Uterus (tissue), 3 donors: ENCODE measurements at regions not wholly inside any gene's neighbourhood (a gene's known extent, or its start where the extent isn't known, plus 50 kb on each side); places are given as distances from the start of the nearest gene placed in this dataset.

ENCODE experiments used
- DNase-seq, 2 donors: peaks; one replicate each; pipeline ENCODE4 v3.0.0-alpha.2; 2019 to 2020
- H3K27ac ChIP-seq, 2 donors: fragments of 200-600 bp; sonication (generic); 1 replicate in 1 of 2; 2 replicates in 1 of 2; pipeline ENCODE4 v1.5.1; 2016 to 2018
- H3K27me3 ChIP-seq, 2 donors: fragments of 200-600 bp; sonication (generic); one replicate each; pipeline ENCODE4 v1.5.1; 2018 to 2019; ENCODE audit warnings: control low read depth in 1 of 2
- H3K36me3 ChIP-seq, 2 donors: fragments of 200-600 bp; sonication (generic); one replicate each; pipeline ENCODE4 v1.5.1; 2019; ENCODE audit warnings: control low read depth in 1 of 2
- H3K4me1 ChIP-seq, 2 donors: fragments of 200-600 bp; sonication (generic); one replicate each; pipeline ENCODE4 v1.5.1; 2018 to 2019; ENCODE audit warnings: control low read depth in 1 of 2
- H3K4me3 ChIP-seq, 2 donors: fragments of 200-600 bp; sonication (generic); 1 replicate in 1 of 2; 2 replicates in 1 of 2; pipeline ENCODE4 v1.5.1; 2018 to 2019; ENCODE audit warnings: mild to moderate bottlenecking in 1 of 2
- H3K9me3 ChIP-seq, 2 donors: fragments of 200-600 bp; sonication (generic); one replicate each; pipeline ENCODE4 v1.5.1; 2019; ENCODE audit warnings: control low read depth in 1 of 2
- POLR2A ChIP-seq, 2 donors: fragments of 450-650 bp; IDR thresholded peaks; one replicate each; pipeline ENCODE4 v1.6.1; 2016; ENCODE audit warnings: antibody characterized with exemption in 2 of 2, mild to moderate bottlenecking in 1 of 2, moderate library complexity in 1 of 2
- intact Hi-C: fragments of 100-400 bp; cut with DNase I; formaldehyde crosslinking; loops from one replicate; pipeline ENCODE4 v1.15.1; 2023; ENCODE audit warnings: low total_unique reads
- TF ChIP-seq, protein P1 (sequence below), 4 experiments: fragments of 200-600 bp in 2 of 4; fragments of 450-650 bp in 2 of 4; sonication (generic) in 2 of 4; IDR thresholded peaks; one replicate each; pipeline ENCODE4 v1.5.1; 2016 to 2019; ENCODE audit warnings: antibody characterized with exemption in 4 of 4, mild to moderate bottlenecking in 2 of 4, moderate library complexity in 1 of 4
- donor health status: DM: yes; HTN: yes; CAD: no.

DNA sequence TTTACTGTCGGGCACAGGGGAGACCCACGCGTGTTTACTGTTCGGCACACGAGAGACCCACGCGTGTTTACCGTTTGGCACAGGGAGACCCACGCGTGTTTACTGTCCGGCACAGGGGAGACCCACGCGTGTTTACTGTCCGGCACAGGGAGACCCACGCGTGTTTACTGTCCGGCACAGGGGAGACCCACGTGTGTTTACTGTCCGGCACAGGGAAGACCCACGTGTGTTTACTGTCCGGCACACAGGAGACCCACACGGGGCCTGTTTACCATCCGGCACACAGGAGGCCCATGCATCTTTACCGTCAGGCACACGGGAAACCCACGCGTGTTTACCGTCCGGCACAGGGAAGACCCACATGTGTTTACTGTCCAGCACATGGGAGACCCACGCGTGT, 525.1 kb downstream of the BRD1 start:
- TF ChIP-seq, protein P1, sequence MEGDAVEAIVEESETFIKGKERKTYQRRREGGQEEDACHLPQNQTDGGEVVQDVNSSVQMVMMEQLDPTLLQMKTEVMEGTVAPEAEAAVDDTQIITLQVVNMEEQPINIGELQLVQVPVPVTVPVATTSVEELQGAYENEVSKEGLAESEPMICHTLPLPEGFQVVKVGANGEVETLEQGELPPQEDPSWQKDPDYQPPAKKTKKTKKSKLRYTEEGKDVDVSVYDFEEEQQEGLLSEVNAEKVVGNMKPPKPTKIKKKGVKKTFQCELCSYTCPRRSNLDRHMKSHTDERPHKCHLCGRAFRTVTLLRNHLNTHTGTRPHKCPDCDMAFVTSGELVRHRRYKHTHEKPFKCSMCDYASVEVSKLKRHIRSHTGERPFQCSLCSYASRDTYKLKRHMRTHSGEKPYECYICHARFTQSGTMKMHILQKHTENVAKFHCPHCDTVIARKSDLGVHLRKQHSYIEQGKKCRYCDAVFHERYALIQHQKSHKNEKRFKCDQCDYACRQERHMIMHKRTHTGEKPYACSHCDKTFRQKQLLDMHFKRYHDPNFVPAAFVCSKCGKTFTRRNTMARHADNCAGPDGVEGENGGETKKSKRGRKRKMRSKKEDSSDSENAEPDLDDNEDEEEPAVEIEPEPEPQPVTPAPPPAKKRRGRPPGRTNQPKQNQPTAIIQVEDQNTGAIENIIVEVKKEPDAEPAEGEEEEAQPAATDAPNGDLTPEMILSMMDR (IDR thresholded peaks at IDR 0.05): no peak
- no peak for TF ChIP-seq POLR2A (IDR thresholded peaks at IDR 0.05)
- DNase-seq: no peak
- no peaks in the 10 kb centered on the region for H3K27me3 ChIP-seq
- intact Hi-C loops: no loop called here
- H3K9me3 ChIP-seq: no peaks in the 10 kb centered on the region
- H3K36me3 ChIP-seq: no peaks in the 10 kb centered on the region
- H3K4me1 ChIP-seq: no peaks in the 10 kb centered on the region
- no peak overlapping the region for H3K27ac ChIP-seq
- H3K4me3 ChIP-seq: no peak overlapping the region

GRCh38 chr22:49302150-49302460, 525.6 kb downstream of the BRD1 start:
- intact Hi-C loops: no loop called here
- no peaks in the 10 kb centered on the region for H3K9me3 ChIP-seq
- no peaks in the 10 kb centered on the region for H3K27me3 ChIP-seq
- H3K4me3 ChIP-seq: no peak overlapping the region
- H3K27ac ChIP-seq: no peak overlapping the region
- no peaks in the 10 kb centered on the region for H3K4me1 ChIP-seq
- TF ChIP-seq, protein P1 (IDR thresholded peaks at IDR 0.05): no peak
- TF ChIP-seq POLR2A (IDR thresholded peaks at IDR 0.05): no peak
- H3K36me3 ChIP-seq: no peaks in the 10 kb centered on the region
- no peak for DNase-seq

- Histone ChIP-seq H3K27me3 (no peaks in the 10 kb centered on the region), H3K36me3 (no peaks in the 10 kb centered on the region), H3K4me1 (no peaks in the 10 kb centered on the region), H3K4me3 (no peak overlapping the region), H3K9me3 (no peaks in the 10 kb centered on the region), H3K27ac (no peak overlapping the region)
- TF ChIP-seq, protein P1 (IDR thresholded peaks at IDR 0.05): no peak
- DNase-seq: no peak
- intact Hi-C loops: no loop called here
These were observed 526.1 kb downstream of the BRD1 start for GRCh38 chr22:49301398-49302149.

DNA sequence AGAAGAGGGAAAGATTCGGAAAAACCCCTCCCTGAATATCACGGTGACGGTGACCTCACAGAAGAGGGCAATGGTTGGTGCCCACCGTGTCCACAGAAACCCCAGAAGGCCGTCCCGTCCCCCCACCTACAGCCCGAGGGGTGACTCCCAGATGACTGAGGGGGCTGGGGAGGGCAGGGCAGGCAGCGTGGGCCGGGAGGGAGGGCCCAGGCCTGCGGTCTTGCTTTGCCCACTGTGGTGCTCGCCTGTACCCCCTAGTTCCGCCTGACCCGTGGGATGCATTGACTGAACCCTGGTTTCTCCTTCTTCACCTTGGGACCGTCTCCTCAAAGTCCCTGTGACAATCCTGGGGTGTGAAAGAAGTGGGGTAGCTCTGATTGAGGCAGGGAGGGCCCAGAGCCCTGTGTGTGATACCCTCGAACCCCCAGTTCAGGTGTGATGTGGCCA, 526.7 kb downstream of the BRD1 start:
- intact Hi-C loops: no loop called here
- Histone ChIP-seq H3K9me3 (no peaks in the 10 kb centered on the region), H3K4me3 (no peak overlapping the region), H3K27ac (no peak overlapping the region), H3K36me3 (no peaks in the 10 kb centered on the region), H3K27me3 (no peaks in the 10 kb centered on the region), H3K4me1 (no peaks in the 10 kb centered on the region)
- TF ChIP-seq, protein P1 (IDR thresholded peaks at IDR 0.05): no peak
- TF ChIP-seq POLR2A (IDR thresholded peaks at IDR 0.05): no peak
- DNase-seq: no peak

- H3K4me3 ChIP-seq: no peak overlapping the region
- intact Hi-C loops: no loop called here
- H3K27ac ChIP-seq: no peak overlapping the region
- DNase-seq: no peak
- no peaks in the 10 kb centered on the region for H3K9me3 ChIP-seq
- H3K4me1 ChIP-seq: no peaks in the 10 kb centered on the region
- H3K27me3 ChIP-seq: no peaks in the 10 kb centered on the region
- TF ChIP-seq, protein P1 (IDR thresholded peaks at IDR 0.05): no peak
- TF ChIP-seq POLR2A (IDR thresholded peaks at IDR 0.05): no peak
- H3K36me3 ChIP-seq: no peaks in the 10 kb centered on the region
These were observed 527.4 kb downstream of the BRD1 start for GRCh38 chr22:49300241-49300640.
